ENCODE measurements at regions not wholly inside any gene's neighbourhood (a gene's known extent, or its start where the extent isn't known, plus 50 kb on each side); places are given as distances from the start of the nearest gene placed in this dataset.

GRCh38 chr10:8633909-8634308 is 579.4 kb downstream of the GATA3 start:
- Mint-ChIP-seq H3K9me3 (ENCODE audit: low read depth) (no peaks in the 10 kb centered on the region), H3K4me3 (no peak overlapping the region), H3K36me3 (ENCODE audit: low read depth) (no peaks in the 10 kb centered on the region), H3K4me1 (no peaks in the 10 kb centered on the region), H3K27me3 (peaks cover 8% of the 10 kb centered on the region), H3K27ac (no peak overlapping the region)
- DNase-seq (no peak), ATAC-seq (no peak)
- intact Hi-C loops (cut with DNase I, micrococcal nuclease), result no loop called here
- ChIA-PET CTCF (interaction anchor here (1.2 kb wide), 1 partner anchor 11 kb away, joined by 3 read pairs; no protein-coding TSS in a partner anchor), POLR2A (no interaction called here)

- H3K36me3 Mint-ChIP-seq (ENCODE audit: low read depth), result no peaks in the 10 kb centered on the region
- CTCF ChIA-PET, result no interaction called here
- H3K4me3 Mint-ChIP-seq, result no peak overlapping the region
- H3K27ac Mint-ChIP-seq, result no peak overlapping the region
- intact Hi-C loops (cut with DNase I, micrococcal nuclease), result no loop called here
- no peaks in the 10 kb centered on the region for H3K4me1 Mint-ChIP-seq
- H3K9me3 Mint-ChIP-seq (ENCODE audit: low read depth), result no peaks in the 10 kb centered on the region
- ATAC-seq (no peak), DNase-seq (no peak)
- peaks cover 2% of the 10 kb centered on the region for H3K27me3 Mint-ChIP-seq
- POLR2A ChIA-PET, result no interaction called here
These were observed 581.9 kb downstream of the GATA3 start for GRCh38 chr10:8636371-8636770.

- H3K9me3 Mint-ChIP-seq (ENCODE audit: low read depth), result peaks cover 4% of the 10 kb centered on the region
- no peak overlapping the region for H3K4me3 Mint-ChIP-seq
- H3K4me1 Mint-ChIP-seq, result no peaks in the 10 kb centered on the region
- no peaks in the 10 kb centered on the region for H3K36me3 Mint-ChIP-seq (ENCODE audit: low read depth)
- ATAC-seq, result no peak
- ChIA-PET CTCF (no interaction called here), POLR2A (no interaction called here)
- intact Hi-C loops (cut with DNase I, micrococcal nuclease), result no loop called here
- peaks cover 2% of the 10 kb centered on the region for H3K27me3 Mint-ChIP-seq
- DNase-seq, result no peak
- H3K27ac Mint-ChIP-seq, result no peak overlapping the region
These were observed 583.2 kb downstream of the GATA3 start for GRCh38 chr10:8637640-8638039.

- Mint-ChIP-seq H3K36me3 (ENCODE audit: low read depth) (no peaks in the 10 kb centered on the region), H3K27me3 (peaks cover 2% of the 10 kb centered on the region), H3K4me3 (no peak overlapping the region), H3K27ac (no peak overlapping the region), H3K9me3 (ENCODE audit: low read depth) (peaks cover 4% of the 10 kb centered on the region), H3K4me1 (no peaks in the 10 kb centered on the region)
- DNase-seq (no peak), ATAC-seq (no peak)
- ChIA-PET CTCF (no interaction called here), POLR2A (no interaction called here)
- intact Hi-C loops (cut with DNase I, micrococcal nuclease), result no loop called here
These were observed 583.7 kb downstream of the GATA3 start for GRCh38 chr10:8638088-8638672.

GRCh38 chr10:8639486-8640185 is 585.1 kb downstream of the GATA3 start:
- Mint-ChIP-seq H3K27ac (no peak overlapping the region), H3K9me3 (ENCODE audit: low read depth) (peaks cover 4% of the 10 kb centered on the region), H3K27me3 (no peaks in the 10 kb centered on the region), H3K4me3 (no peak overlapping the region), H3K36me3 (ENCODE audit: low read depth) (no peaks in the 10 kb centered on the region), H3K4me1 (no peaks in the 10 kb centered on the region)
- ATAC-seq, result no peak
- ChIA-PET CTCF (interaction anchor here (0.7 kb wide), 1 partner anchor 338 kb away, joined by 3 read pairs; no protein-coding TSS in a partner anchor), POLR2A (no interaction called here)
- intact Hi-C loops (cut with DNase I, micrococcal nuclease), result no loop called here
- no peak for DNase-seq

- DNase-seq (no peak), ATAC-seq (no peak)
- intact Hi-C loops (cut with DNase I, micrococcal nuclease), result no loop called here
- H3K27me3 Mint-ChIP-seq, result no peaks in the 10 kb centered on the region
- no peak overlapping the region for H3K4me3 Mint-ChIP-seq
- no peak overlapping the region for H3K27ac Mint-ChIP-seq
- ChIA-PET CTCF (no interaction called here), POLR2A (no interaction called here)
- H3K9me3 Mint-ChIP-seq (ENCODE audit: low read depth), result peaks cover 4% of the 10 kb centered on the region
- H3K4me1 Mint-ChIP-seq, result no peaks in the 10 kb centered on the region
- no peaks in the 10 kb centered on the region for H3K36me3 Mint-ChIP-seq (ENCODE audit: low read depth)
These were observed 585.8 kb downstream of the GATA3 start for GRCh38 chr10:8640301-8640700.

GRCh38 chr10:8640878-8641277 is 586.4 kb downstream of the GATA3 start:
- DNase-seq (no peak), ATAC-seq (no peak)
- Mint-ChIP-seq H3K36me3 (ENCODE audit: low read depth) (no peaks in the 10 kb centered on the region), H3K4me1 (no peaks in the 10 kb centered on the region), H3K27ac (no peak overlapping the region), H3K4me3 (no peak overlapping the region), H3K9me3 (ENCODE audit: low read depth) (peaks cover 4% of the 10 kb centered on the region), H3K27me3 (no peaks in the 10 kb centered on the region)
- intact Hi-C loops (cut with DNase I, micrococcal nuclease), result no loop called here
- POLR2A ChIA-PET, result no interaction called here
- CTCF ChIA-PET, result no interaction called here

GRCh38 chr10:8656261-8656660 is 601.8 kb downstream of the GATA3 start:
- ChIA-PET POLR2A (no interaction called here), CTCF (no interaction called here)
- H3K36me3 Mint-ChIP-seq (ENCODE audit: low read depth), result no peaks in the 10 kb centered on the region
- ATAC-seq (no peak), DNase-seq (no peak)
- no peak overlapping the region for H3K27ac Mint-ChIP-seq
- intact Hi-C loops (cut with DNase I, micrococcal nuclease), result no loop called here
- peaks cover 10% of the 10 kb centered on the region for H3K27me3 Mint-ChIP-seq
- no peaks in the 10 kb centered on the region for H3K4me1 Mint-ChIP-seq
- no peak overlapping the region for H3K4me3 Mint-ChIP-seq
- no peaks in the 10 kb centered on the region for H3K9me3 Mint-ChIP-seq (ENCODE audit: low read depth)

- POLR2A ChIA-PET, result no interaction called here
These were observed 605.5 kb downstream of the GATA3 start for GRCh38 chr10:8659982-8660381.

GRCh38 chr10:8661886-8662285 is 607.4 kb downstream of the GATA3 start:
- POLR2A ChIA-PET, result no interaction called here
- H3K4me1 Mint-ChIP-seq, result no peaks in the 10 kb centered on the region
- DNase-seq (no peak), ATAC-seq (no peak)
- intact Hi-C loops (cut with DNase I, micrococcal nuclease), result no loop called here
- H3K36me3 Mint-ChIP-seq (ENCODE audit: low read depth), result no peaks in the 10 kb centered on the region
- CTCF ChIA-PET, result no interaction called here
- no peak overlapping the region for H3K27ac Mint-ChIP-seq
- H3K4me3 Mint-ChIP-seq, result no peak overlapping the region
- H3K27me3 Mint-ChIP-seq, result peaks cover 11% of the 10 kb centered on the region
- H3K9me3 Mint-ChIP-seq (ENCODE audit: low read depth), result no peaks in the 10 kb centered on the region

More at GRCh38 chr10:8659982-8660381, 605.5 kb downstream of the GATA3 start:
- no peak for DNase-seq
- Mint-ChIP-seq H3K27me3 (peaks cover 10% of the 10 kb centered on the region), H3K36me3 (ENCODE audit: low read depth) (no peaks in the 10 kb centered on the region), H3K9me3 (ENCODE audit: low read depth) (no peaks in the 10 kb centered on the region), H3K4me1 (no peaks in the 10 kb centered on the region), H3K27ac (no peak overlapping the region), H3K4me3 (no peak overlapping the region)
- CTCF ChIA-PET, result no interaction called here
- ATAC-seq, result no peak
- intact Hi-C loops (cut with DNase I, micrococcal nuclease), result no loop called here

- H3K36me3 Mint-ChIP-seq (ENCODE audit: low read depth), result no peaks in the 10 kb centered on the region
- DNase-seq, result no peak
- ATAC-seq, result no peak
- POLR2A ChIA-PET, result no interaction called here
- peaks cover 10% of the 10 kb centered on the region for H3K27me3 Mint-ChIP-seq
- H3K4me1 Mint-ChIP-seq, result no peaks in the 10 kb centered on the region
- intact Hi-C loops (cut with DNase I, micrococcal nuclease), result no loop called here
- CTCF ChIA-PET, result no interaction called here
- H3K4me3 Mint-ChIP-seq, result no peak overlapping the region
- no peaks in the 10 kb centered on the region for H3K9me3 Mint-ChIP-seq (ENCODE audit: low read depth)
- H3K27ac Mint-ChIP-seq, result no peak overlapping the region
These were observed 608.6 kb downstream of the GATA3 start for GRCh38 chr10:8663131-8663530.

GRCh38 chr10:8665322-8665721 is 610.8 kb downstream of the GATA3 start:
- Mint-ChIP-seq H3K4me3 (no peak overlapping the region), H3K27ac (no peak overlapping the region), H3K36me3 (ENCODE audit: low read depth) (no peaks in the 10 kb centered on the region), H3K9me3 (ENCODE audit: low read depth) (no peaks in the 10 kb centered on the region), H3K27me3 (peaks cover 8% of the 10 kb centered on the region), H3K4me1 (no peaks in the 10 kb centered on the region)
- ATAC-seq (no peak), DNase-seq (no peak)
- ChIA-PET CTCF (no interaction called here), POLR2A (no interaction called here)
- intact Hi-C loops (cut with DNase I, micrococcal nuclease), result no loop called here
